Heart left ventricle (tissue), 13 donors: ENCODE measurements at regions not wholly inside any gene's neighbourhood (a gene's known extent, or its start where the extent isn't known, plus 50 kb on each side); places are given as distances from the start of the nearest gene placed in this dataset.

Experiments used
- CTCF ChIP-seq, 12 donors: fragments of 200-600 bp; sonication (generic) in 4 of 12; IDR thresholded peaks; one replicate each; pipeline versions ENCODE4 v1.5.0 to v1.8.0; 2018 to 2022; ENCODE audit warnings: antibody characterized with exemption in 12 of 12, mild to moderate bottlenecking in 5 of 12
- POLR2A ChIP-seq, 2 donors: fragments of 450-650 bp; IDR thresholded peaks; one replicate each; pipeline ENCODE4 v1.6.1; 2017; ENCODE audit warnings: antibody characterized with exemption in 2 of 2, mild to moderate bottlenecking in 2 of 2, moderate library complexity in 2 of 2
- donor health status: ischemic (EF 13 %, LVEDD 7.1; RV severe dilation, severe dysfunction).
- donor health status: DM: no; HTN: yes; CAD: no.
- donor health status: DM: no; HTN: no; CAD: no.
- donor health status: ischemic (EF 25% LVEDD 6.9; RV normal size, moderate dysfunction).
- donor health status: ischemic (EF 25% LVEDD 5.7; RV mildly dilated, moderate dysfunction).
- donor health status: ischemic (EF 35%, LVEDD 5.7; RV mildly dilated, moderate dysfunction).
- donor health status: nonischemic (EF 11% LVEDD 7.7; RV severe dilation, severe dysfunction).
- donor health status: DM: yes; HTN: yes; CAD: no.
- donor health status: PGD.
- donor health status: ischemic (EF 29% LVEDD 5.4; RV normal size, mild dysfunction).
- donor health status: nonischemic (EF 23%, LVEDD 6.1; RV moderate dilation, normal function).

GRCh38 chr3:106734712-106735111, 642.5 kb upstream of the CCDC54 start:
- TF ChIP-seq CTCF (IDR thresholded peaks at IDR 0.05), result no peak
- TF ChIP-seq POLR2A (IDR thresholded peaks at IDR 0.05), result no peak
